ENCODE measurements at regions not wholly inside any gene's neighbourhood (a gene's known extent, or its start where the extent isn't known, plus 50 kb on each side); places are given as distances from the start of the nearest gene placed in this dataset.

DNA sequence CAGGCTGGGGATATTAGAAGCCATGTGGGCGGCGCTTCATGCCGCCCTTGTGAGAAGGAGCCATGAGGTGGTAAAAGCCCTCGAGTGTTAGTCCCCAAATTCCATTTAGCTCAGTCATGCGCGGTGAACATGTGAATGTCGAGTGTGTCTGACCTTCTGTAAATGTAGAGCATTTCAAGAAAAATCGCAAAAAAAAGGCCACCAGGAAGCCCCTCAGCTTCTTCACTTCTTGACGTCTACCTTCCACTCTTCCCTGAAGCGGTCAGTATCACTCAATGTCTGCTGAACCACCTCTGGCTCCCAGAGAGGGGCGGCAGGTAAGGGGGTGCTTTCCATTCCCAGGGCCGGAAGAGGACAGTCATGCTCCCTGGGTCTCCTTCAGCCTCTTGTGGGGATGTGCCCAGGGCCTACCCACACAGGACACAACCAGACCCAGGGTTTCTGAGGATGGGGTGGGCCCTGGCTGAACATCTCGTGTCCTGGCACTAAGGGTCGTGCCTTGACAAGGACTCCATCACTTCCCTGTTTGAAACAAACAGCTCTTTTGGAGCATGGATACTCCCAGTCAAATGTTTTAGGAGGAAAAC, 274.9 kb downstream of the FAM43A start:
- Mint-ChIP-seq H3K27ac (no peak overlapping the region), H3K9me3 (no peaks in the 10 kb centered on the region), H3K4me3 (no peak overlapping the region), H3K4me1 (ENCODE audit: low read depth) (no peaks in the 10 kb centered on the region), H3K36me3 (ENCODE audit: low read depth) (no peaks in the 10 kb centered on the region), H3K27me3 (peaks cover 3% of the 10 kb centered on the region)
- DNase-seq: no peak

DNA sequence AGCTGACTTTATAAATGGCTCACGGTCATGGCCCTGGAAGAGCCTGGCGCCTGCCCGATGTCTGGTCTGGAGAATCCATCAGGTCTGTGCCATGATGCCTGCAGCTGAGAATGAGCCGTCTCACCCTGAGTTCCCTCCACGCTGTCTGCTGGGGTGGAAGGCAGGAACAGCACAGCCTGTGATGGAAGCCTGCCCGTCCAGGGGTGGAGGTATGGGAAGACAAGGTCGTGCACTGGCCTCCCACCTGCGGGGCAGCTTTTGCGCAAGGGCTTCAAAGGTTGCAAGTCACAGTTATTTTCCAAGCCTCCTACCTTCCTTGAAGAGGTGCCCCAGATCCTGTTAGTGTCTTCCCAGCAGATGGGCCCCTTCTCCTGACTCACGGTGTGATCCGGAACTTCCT, 275.5 kb downstream of the FAM43A start:
- Mint-ChIP-seq H3K27ac (no peak overlapping the region), H3K4me1 (ENCODE audit: low read depth) (no peaks in the 10 kb centered on the region), H3K9me3 (no peaks in the 10 kb centered on the region), H3K36me3 (ENCODE audit: low read depth) (no peaks in the 10 kb centered on the region), H3K27me3 (peaks cover 3% of the 10 kb centered on the region), H3K4me3 (no peak overlapping the region)
- no peak for DNase-seq

DNA sequence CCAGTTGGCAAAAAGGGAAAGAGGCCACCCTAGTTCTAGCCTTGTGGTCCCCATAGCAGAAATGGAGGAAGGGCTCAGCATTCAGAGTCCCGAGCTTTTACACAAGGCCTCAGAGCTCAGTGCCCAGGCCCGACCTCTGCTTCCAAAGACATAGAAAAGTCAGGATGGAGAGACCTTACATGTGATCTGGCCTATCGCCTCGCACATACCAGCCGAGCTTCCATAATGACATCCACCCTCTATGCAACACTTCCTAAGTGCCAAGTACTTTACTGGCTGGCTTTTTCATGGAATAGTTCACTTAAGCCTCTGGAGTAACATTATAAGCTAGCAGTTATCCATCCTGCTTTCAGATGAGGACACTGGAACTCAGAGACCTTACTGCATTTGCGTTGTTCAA, 275.9 kb downstream of the FAM43A start:
- Mint-ChIP-seq H3K4me3 (no peak overlapping the region), H3K9me3 (no peaks in the 10 kb centered on the region), H3K4me1 (ENCODE audit: low read depth) (no peaks in the 10 kb centered on the region), H3K27me3 (peaks cover 3% of the 10 kb centered on the region), H3K27ac (no peak overlapping the region), H3K36me3 (ENCODE audit: low read depth) (no peaks in the 10 kb centered on the region)
- no peak for DNase-seq

DNA sequence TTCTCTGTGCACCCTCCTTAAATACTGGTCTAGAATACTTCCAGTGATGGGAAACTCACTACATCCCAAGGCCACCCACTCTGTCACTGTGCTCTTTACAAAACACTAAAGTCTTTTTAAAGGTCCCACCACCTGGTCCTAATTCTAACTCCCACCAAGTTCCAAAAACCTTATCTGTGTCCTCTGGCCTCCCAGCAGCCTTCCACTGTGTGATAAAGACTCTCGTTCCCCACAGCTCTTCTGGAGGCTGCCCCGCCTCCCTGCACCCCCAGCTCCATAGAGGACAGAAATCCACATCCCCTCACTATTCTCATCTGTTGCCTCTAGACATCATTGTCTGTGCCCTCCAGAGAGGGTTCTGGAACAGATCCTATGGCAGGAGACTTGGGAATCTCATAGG, 276.4 kb downstream of the FAM43A start:
- H3K27ac Mint-ChIP-seq: no peak overlapping the region
- no peaks in the 10 kb centered on the region for H3K36me3 Mint-ChIP-seq (ENCODE audit: low read depth)
- H3K4me3 Mint-ChIP-seq: no peak overlapping the region
- no peaks in the 10 kb centered on the region for H3K4me1 Mint-ChIP-seq (ENCODE audit: low read depth)
- no peak for DNase-seq
- H3K9me3 Mint-ChIP-seq: no peaks in the 10 kb centered on the region
- H3K27me3 Mint-ChIP-seq: peaks cover 8% of the 10 kb centered on the region

DNA sequence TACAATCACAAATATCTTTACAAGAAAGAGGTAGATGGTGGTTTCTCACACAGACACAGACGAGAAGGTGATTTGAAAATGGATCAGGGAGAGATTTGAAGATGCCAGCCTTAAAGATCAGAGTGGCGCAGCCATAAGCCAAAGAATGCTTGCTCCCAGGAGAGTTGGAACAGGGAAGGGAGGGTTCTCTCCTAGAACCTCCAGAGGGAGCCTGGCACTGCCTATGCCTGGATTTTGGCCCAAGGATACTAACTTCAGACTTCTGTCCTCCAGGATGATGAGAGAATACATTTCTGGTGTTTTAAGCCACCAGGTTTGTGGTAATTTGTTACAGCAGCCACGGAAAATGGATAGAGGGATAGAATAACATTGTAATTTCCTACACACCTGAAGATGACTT, 279.1 kb downstream of the FAM43A start:
- H3K9me3 Mint-ChIP-seq: no peaks in the 10 kb centered on the region
- no peak overlapping the region for H3K27ac Mint-ChIP-seq
- H3K4me3 Mint-ChIP-seq: no peak overlapping the region
- DNase-seq: no peak
- peaks cover 7% of the 10 kb centered on the region for H3K27me3 Mint-ChIP-seq
- no peaks in the 10 kb centered on the region for H3K36me3 Mint-ChIP-seq (ENCODE audit: low read depth)
- no peaks in the 10 kb centered on the region for H3K4me1 Mint-ChIP-seq (ENCODE audit: low read depth)

DNA sequence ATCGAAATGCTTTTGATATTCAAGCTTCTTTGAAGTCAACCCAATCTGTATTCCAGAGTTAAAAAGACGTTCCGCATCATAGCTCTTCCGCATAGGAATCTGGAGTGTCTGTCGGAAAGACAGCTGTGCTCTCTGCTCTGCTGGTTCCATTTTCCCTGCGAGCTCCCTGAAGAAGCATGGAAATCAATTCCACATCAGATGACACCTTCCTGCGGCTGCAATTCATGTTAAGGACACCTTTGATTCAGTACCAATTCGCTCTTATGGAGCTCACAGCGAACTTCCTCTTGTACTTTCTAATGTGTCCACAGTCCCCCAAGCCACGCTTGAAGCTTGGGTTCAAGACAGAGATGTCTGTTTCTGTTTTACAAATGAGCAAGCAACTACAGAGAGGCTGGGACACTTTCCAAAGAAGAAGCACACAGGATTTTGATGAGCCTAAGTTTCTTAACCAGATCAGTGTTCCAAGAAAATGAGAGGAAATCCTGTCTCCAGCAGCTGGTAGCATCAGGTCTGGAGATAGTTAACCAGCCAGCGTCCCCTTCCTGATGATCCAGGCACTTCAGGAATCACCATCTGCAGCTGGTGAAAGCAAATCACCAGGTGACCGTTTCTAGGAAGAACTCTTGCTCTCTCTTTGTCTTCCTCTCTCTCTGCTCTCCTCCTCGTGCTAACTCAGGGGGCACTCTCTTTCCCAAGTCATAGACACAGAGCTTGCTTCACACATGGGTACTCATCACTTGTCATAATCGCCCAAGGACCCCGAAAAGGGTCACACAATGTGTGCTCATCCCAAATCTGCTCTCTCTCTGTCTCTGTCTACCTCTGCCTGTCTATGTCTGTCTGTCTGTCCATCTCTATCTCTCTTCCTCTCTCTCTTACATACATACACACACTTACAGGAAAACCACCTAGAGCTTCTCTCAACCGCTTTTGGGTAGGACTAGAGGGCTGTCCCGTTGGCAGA, 281.8 kb downstream of the FAM43A start:
- DNase-seq: no peak
- Mint-ChIP-seq H3K27ac (no peak overlapping the region), H3K9me3 (no peaks in the 10 kb centered on the region), H3K36me3 (ENCODE audit: low read depth) (no peaks in the 10 kb centered on the region), H3K4me1 (ENCODE audit: low read depth) (no peaks in the 10 kb centered on the region), H3K27me3 (peaks cover 18% of the 10 kb centered on the region), H3K4me3 (no peak overlapping the region)

DNA sequence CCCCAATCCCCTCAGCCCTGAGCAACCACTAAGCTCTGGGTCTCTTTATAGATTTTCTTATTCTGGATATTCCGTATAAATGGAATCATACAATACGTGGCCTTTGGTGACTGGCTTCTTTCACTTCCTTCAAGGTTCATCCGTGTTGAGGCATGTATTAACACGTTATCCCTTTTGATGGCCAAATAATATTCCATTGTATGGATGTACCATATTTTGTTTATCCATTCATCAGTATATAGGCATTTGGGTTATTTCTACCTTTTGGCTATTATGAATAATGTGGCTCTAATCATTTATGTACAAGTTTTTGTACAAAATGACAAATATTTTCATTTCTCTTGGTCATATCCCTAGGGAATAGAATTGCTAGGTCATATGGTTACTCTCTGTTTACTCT, 284.4 kb downstream of the FAM43A start:
- no peak overlapping the region for H3K27ac Mint-ChIP-seq
- H3K4me3 Mint-ChIP-seq: no peak overlapping the region
- H3K27me3 Mint-ChIP-seq: peaks cover 27% of the 10 kb centered on the region

DNA sequence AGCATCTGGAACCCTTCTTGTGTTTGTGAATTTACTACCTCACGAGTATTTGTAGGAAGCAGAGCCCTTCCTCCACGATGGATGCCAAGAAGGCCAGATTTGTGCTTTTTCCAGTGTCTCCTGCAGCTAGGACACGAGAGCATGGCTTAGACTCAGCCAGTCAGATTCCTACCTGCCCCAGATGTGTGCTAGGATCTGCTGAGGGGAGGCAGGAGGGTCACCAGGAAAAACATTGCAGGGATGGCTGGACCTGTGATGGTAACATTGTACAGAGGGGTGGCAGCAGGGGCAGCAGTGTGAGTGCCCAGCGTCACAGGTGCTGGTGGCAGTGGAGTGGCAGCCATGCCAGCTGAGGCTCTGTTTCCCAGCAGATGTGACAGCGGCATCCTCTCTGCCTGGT, 285.3 kb downstream of the FAM43A start:
- peaks cover 30% of the 10 kb centered on the region for H3K27me3 Mint-ChIP-seq
- H3K36me3 Mint-ChIP-seq (ENCODE audit: low read depth): no peaks in the 10 kb centered on the region
- no peaks in the 10 kb centered on the region for H3K9me3 Mint-ChIP-seq
- no peak overlapping the region for H3K27ac Mint-ChIP-seq
- H3K4me3 Mint-ChIP-seq: no peak overlapping the region
- no peak for DNase-seq
- H3K4me1 Mint-ChIP-seq (ENCODE audit: low read depth): no peaks in the 10 kb centered on the region

More for the DNA sequence above, 284.4 kb downstream of the FAM43A start:
- DNase-seq: no peak
- Mint-ChIP-seq H3K9me3 (no peaks in the 10 kb centered on the region), H3K36me3 (ENCODE audit: low read depth) (no peaks in the 10 kb centered on the region), H3K4me1 (ENCODE audit: low read depth) (no peaks in the 10 kb centered on the region)

DNA sequence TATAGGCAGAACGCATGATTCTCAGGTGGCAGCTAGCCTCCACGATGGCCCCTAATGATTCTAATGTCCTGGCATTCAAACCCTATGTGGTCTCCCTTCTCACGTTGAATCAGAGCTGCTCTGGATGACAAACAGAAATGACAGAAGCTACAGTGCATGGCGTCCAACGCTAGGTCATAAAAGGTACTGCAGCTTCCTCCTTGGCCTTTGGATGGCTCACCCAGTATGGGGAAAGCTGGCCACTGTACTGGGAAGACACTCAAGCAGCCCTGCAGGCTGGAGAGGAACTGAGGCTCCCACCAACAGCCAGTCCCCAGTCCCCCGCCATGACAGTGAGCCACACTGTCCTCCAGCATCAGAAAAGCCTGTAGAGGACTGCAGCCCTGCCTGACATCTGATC, 286.3 kb downstream of the FAM43A start:
- no peak overlapping the region for H3K27ac Mint-ChIP-seq
- no peak overlapping the region for H3K4me3 Mint-ChIP-seq
- peaks cover 33% of the 10 kb centered on the region for H3K27me3 Mint-ChIP-seq
- no peaks in the 10 kb centered on the region for H3K36me3 Mint-ChIP-seq (ENCODE audit: low read depth)
- no peaks in the 10 kb centered on the region for H3K4me1 Mint-ChIP-seq (ENCODE audit: low read depth)
- DNase-seq: no peak
- no peaks in the 10 kb centered on the region for H3K9me3 Mint-ChIP-seq

DNA sequence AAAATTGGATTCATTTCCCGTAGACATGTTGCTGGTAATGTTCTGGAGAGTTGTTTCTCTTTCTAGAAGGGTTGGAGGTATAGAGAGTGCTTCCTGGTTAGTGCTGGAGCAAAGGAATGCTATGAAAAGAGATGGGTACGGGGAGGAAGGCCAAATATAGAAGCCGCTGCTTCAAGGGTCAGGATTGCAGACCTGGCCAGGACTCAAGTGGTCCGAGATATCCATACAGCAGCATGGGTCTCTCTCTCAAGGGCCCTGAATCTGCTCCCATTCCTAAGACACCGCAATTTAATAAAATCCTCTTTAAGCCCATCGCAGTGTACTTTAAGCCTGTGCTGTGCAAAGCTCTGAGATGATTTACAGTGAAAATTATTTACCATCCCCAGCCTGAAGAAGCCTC, 287.0 kb downstream of the FAM43A start:
- Mint-ChIP-seq H3K27ac (no peak overlapping the region), H3K9me3 (no peaks in the 10 kb centered on the region), H3K36me3 (ENCODE audit: low read depth) (no peaks in the 10 kb centered on the region), H3K27me3 (peaks cover 30% of the 10 kb centered on the region), H3K4me1 (ENCODE audit: low read depth) (no peaks in the 10 kb centered on the region), H3K4me3 (no peak overlapping the region)
- DNase-seq: no peak

DNA sequence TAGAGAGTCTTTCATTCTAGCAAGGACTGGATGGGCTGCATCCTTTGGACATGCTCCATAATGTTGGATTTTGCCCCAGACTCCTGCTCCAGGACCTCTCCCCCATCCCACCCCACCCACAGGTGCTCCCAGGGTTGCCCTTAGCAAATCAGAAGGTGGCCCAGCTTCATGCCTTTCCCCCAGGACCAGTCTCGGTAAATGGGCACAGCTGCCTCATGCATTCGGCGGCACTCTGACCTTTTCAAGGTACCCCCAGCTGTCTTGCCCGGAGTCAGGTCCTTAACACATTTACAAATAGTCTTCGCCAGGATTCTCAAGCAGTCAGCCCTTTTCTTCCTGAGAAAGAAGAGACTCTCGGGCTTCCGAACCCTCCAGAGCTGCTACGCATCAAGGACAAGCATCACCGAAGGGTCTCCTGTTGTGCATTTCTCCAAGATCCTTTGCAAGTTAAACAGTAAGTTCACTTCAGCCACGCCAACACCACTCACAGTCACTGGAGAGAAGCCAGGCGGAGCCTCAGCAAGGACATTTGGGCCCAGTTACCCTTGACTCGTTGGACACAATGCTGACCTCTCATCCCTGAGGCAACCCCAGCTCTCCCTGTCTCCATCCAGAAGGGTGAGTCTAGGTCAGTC, 287.8 kb downstream of the FAM43A start:
- no peaks in the 10 kb centered on the region for H3K36me3 Mint-ChIP-seq (ENCODE audit: low read depth)
- no peak overlapping the region for H3K27ac Mint-ChIP-seq
- peaks cover 30% of the 10 kb centered on the region for H3K27me3 Mint-ChIP-seq
- DNase-seq: no peak
- H3K4me1 Mint-ChIP-seq (ENCODE audit: low read depth): no peaks in the 10 kb centered on the region
- no peaks in the 10 kb centered on the region for H3K9me3 Mint-ChIP-seq
- H3K4me3 Mint-ChIP-seq: no peak overlapping the region

DNA sequence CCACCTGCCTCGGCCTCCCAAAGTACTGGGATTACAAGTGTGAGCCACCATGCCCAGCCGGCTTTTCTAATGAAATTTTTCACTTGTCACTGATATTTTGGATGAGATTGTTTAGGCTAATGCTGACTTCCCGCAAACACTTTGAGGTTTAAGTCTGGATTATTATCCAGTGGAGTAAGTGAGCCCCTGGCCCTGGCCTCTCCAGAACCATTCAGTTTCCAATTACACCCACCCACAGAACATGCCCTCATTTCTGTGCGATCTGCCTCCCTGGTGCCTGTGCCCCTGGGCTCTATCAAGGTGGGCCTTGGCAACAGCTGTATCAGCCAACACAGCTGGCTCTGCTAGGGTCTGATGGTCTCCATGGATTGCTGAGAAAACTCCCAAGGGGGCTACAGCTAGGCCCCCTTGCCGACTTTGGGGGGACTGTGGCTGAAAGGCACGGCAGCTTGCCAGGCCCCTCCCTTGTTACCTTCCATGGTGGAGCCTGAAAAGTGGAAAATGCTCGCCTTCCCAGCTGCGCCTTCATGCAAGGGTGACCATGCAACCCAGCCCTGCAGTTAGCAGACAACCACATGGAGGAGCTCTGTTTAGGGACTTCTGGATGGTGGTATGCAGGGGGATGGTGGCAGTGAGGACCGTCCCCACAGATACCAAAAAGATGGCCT, 288.9 kb downstream of the FAM43A start:
- no peaks in the 10 kb centered on the region for H3K4me1 Mint-ChIP-seq (ENCODE audit: low read depth)

DNA sequence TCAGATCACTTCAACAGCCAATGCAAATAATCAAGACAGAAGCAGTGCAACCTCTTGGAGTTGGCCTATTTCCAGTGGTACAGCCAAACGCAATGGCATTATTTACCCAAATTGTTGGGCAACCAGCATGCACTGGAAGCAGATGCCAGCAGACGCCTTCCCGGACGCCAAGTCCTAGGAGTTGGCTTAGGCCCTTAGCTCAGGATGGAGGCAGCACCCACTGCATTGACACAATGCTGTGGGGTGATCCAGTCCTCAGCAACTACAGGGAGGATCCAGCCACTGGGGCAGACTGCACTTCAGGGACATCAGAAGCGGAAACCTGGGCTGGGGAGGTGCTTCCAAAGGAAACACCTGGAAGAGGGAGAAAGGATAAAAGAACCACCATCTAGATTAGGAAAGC, 290.4 kb downstream of the FAM43A start:
- Mint-ChIP-seq H3K4me1 (ENCODE audit: low read depth) (no peaks in the 10 kb centered on the region), H3K9me3 (no peaks in the 10 kb centered on the region), H3K4me3 (no peak overlapping the region), H3K27ac (no peak overlapping the region), H3K27me3 (peaks cover 30% of the 10 kb centered on the region), H3K36me3 (ENCODE audit: low read depth) (no peaks in the 10 kb centered on the region)
- DNase-seq: no peak

More for the DNA sequence above, 288.9 kb downstream of the FAM43A start:
- Mint-ChIP-seq H3K4me3 (no peak overlapping the region), H3K9me3 (no peaks in the 10 kb centered on the region), H3K36me3 (ENCODE audit: low read depth) (no peaks in the 10 kb centered on the region), H3K27me3 (peaks cover 34% of the 10 kb centered on the region), H3K27ac (no peak overlapping the region)
- DNase-seq: no peak

DNA sequence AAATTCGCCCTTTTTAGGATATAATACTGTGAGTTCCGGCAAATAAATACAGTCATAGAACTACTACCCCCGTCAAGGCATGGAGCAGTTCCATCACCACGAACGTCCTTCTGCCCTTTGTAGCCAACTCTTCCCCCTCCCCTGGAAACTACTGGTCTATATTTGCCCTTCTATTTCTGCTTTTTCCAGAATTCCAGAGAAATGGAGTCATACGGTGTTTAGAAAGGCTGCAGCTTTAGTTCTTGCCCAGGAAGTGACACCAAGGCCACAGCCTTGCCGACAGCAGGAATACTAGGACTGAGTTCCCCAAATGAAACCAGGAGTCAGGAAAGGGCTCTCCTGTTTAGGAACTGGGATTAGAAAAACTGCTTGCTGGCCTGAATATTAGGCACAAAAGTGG, 291.2 kb downstream of the FAM43A start:
- H3K4me1 Mint-ChIP-seq (ENCODE audit: low read depth): no peaks in the 10 kb centered on the region
- no peaks in the 10 kb centered on the region for H3K36me3 Mint-ChIP-seq (ENCODE audit: low read depth)
- H3K27ac Mint-ChIP-seq: no peak overlapping the region
- no peak overlapping the region for H3K4me3 Mint-ChIP-seq
- no peaks in the 10 kb centered on the region for H3K9me3 Mint-ChIP-seq
- H3K27me3 Mint-ChIP-seq: peaks cover 28% of the 10 kb centered on the region
- no peak for DNase-seq

Measured in activated T-cell treated with anti-CD3 and anti-CD28 coated beads, Interleukin-2, amount 50 U/mL, for 24 hours (primary cell).